OCI-LY7 (cell line): ENCODE measurements at regions not wholly inside any gene's neighbourhood (a gene's known extent, or its start where the extent isn't known, plus 50 kb on each side); places are given as distances from the start of the nearest gene placed in this dataset.

Experiments
- CTCF ChIP-seq: fragments of 200-600 bp; sonication (generic); conservative IDR thresholded peaks from 2 replicates; pipeline ENCODE4 v1.5.1; 2014; ENCODE audit warnings: mild to moderate bottlenecking, antibody characterized with exemption, low read length, moderate library complexity, mixed read lengths
- EZH2phosphoT487 ChIP-seq: fragments of 200-600 bp; sonication (generic); IDR thresholded peaks from 2 replicates; pipeline ENCODE4 v1.6.1; 2018; ENCODE audit warnings: low read depth, borderline replicate concordance, mild to moderate bottlenecking, mixed run types, antibody characterized with exemption, low read length, moderate library complexity, mixed read lengths

GRCh38 chr10:8410506-8410905, 356.0 kb downstream of the GATA3 start:
- TF ChIP-seq CTCF (no peak), EZH2phosphoT487 (no peak)
